Glomerular endothelial cell (primary cell): ENCODE measurements at regions not wholly inside any gene's neighbourhood (a gene's known extent, or its start where the extent isn't known, plus 50 kb on each side); places are given as distances from the start of the nearest gene placed in this dataset.
"Not testable (repeated sequence)": the region's sequence is repeated elsewhere in the genome, so short reads cannot be mapped to it uniquely, and the experiment has no call there.

Source experiments
- DNase-seq: peaks from one replicate; pipeline ENCODE4 v3.0.0-alpha.2; 2011; ENCODE audit warnings: low read depth, low spot score; ENCODE audit errors: extremely low read depth

GRCh38 chr6:126955621-126956020, 162.8 kb upstream of the RSPO3 start:
- DNase-seq = no peak

- no peak for DNase-seq
Measured at GRCh38 chr6:126957721-126958120, 160.8 kb upstream of the RSPO3 start.

- no peak for DNase-seq
Measured at GRCh38 chr6:126959765-126960164, 158.7 kb upstream of the RSPO3 start.

GRCh38 chr6:126963077-126963809, 155.2 kb upstream of the RSPO3 start:
- no peak for DNase-seq

GRCh38 chr6:126967296-126968005, 151.0 kb upstream of the RSPO3 start:
- DNase-seq = no peak

- no peak for DNase-seq
Measured at GRCh38 chr6:126976253-126976797, 142.1 kb upstream of the RSPO3 start.

- no peak for DNase-seq
Measured at GRCh38 chr6:126983779-126984178, 134.7 kb upstream of the RSPO3 start.

- DNase-seq = not testable (repeated sequence)
Measured at GRCh38 chr6:126988125-126988524, 130.3 kb upstream of the RSPO3 start.

- no peak for DNase-seq
Measured at GRCh38 chr6:127000631-127001030, 117.8 kb upstream of the RSPO3 start.

GRCh38 chr6:127013865-127014264, 104.6 kb upstream of the RSPO3 start:
- DNase-seq = no peak

- no peak for DNase-seq
Measured at GRCh38 chr6:127015858-127016257, 102.6 kb upstream of the RSPO3 start.

GRCh38 chr6:127019828-127020227, 98.6 kb upstream of the RSPO3 start:
- DNase-seq = no peak

GRCh38 chr6:127022302-127022701, 96.2 kb upstream of the RSPO3 start:
- DNase-seq = no peak

- DNase-seq = no peak
Measured at GRCh38 chr6:127023001-127023778, 95.3 kb upstream of the RSPO3 start.

GRCh38 chr6:127026247-127026646, 92.2 kb upstream of the RSPO3 start:
- DNase-seq = no peak

GRCh38 chr6:127030111-127030510, 88.4 kb upstream of the RSPO3 start:
- DNase-seq = no peak

- no peak for DNase-seq
Measured at GRCh38 chr6:127030836-127031235, 87.6 kb upstream of the RSPO3 start.

GRCh38 chr6:127031511-127031910, 87.0 kb upstream of the RSPO3 start:
- DNase-seq = no peak

- no peak for DNase-seq
Measured at GRCh38 chr6:127032971-127033370, 85.5 kb upstream of the RSPO3 start.

- no peak for DNase-seq
Measured at GRCh38 chr6:127051571-127052260, 66.8 kb upstream of the RSPO3 start.
